PC-3 (cell line): ENCODE measurements at regions not wholly inside any gene's neighbourhood (a gene's known extent, or its start where the extent isn't known, plus 50 kb on each side); places are given as distances from the start of the nearest gene placed in this dataset.

Experiments used
- ATAC-seq: fragments of 200-7000 bp; cut with Tn5 transposase; 2 replicates; pipeline ENCODE4 v1.9.1; 2020; ENCODE audit warnings: mild to moderate bottlenecking, moderate library complexity
- BruUV-seq: library from RNA; stranded (reverse); fragments of 400-500 nt; replicated peaks from 2 replicates; lab custom pipeline; 2021; lab: Mats Ljungman, UMichigan
- CTCF ChIA-PET: fragments of 300-600 bp; sonication (Branson Sonifier 250); formaldehyde crosslinking; loops from one replicate; lab custom pipeline; 2022; ENCODE audit warnings: antibody characterized with exemption; lab: Charles Lee
- POLR2A ChIA-PET: fragments of 300-600 bp; sonication (Branson Sonifier 250); formaldehyde crosslinking; loops from one replicate; lab custom pipeline; 2022; ENCODE audit warnings: antibody characterized with exemption; ENCODE audit not compliant: unreplicated experiment; lab: Charles Lee
- DNase-seq: peaks from one replicate; pipeline ENCODE4 v3.0.0-alpha.2; 2015
- H2AFZ ChIP-seq: fragments of 300-600 bp; sonication (generic); 2 replicates; pipeline ENCODE4 v1.6.0; 2016; ENCODE audit warnings: antibody characterized with exemption, low read length
- H3F3A ChIP-seq: fragments of 300-600 bp; sonication (generic); one replicate; pipeline ENCODE4 v1.6.0; 2017; ENCODE audit warnings: antibody characterized with exemption, low read length, control low read depth, mild to moderate bottlenecking; ENCODE audit not compliant: unreplicated experiment
- H3K27ac ChIP-seq: fragments of 300-600 bp; sonication (generic); 2 replicates; pipeline ENCODE4 v1.5.1; 2016; ENCODE audit warnings: mild to moderate bottlenecking, low read length
- H3K27me3 ChIP-seq: fragments of 300-600 bp; sonication (generic); 2 replicates; pipeline ENCODE4 v1.6.1; 2016; ENCODE audit warnings: low read length, mixed read lengths
- H3K36me3 ChIP-seq: fragments of 300-600 bp; sonication (generic); 2 replicates; pipeline ENCODE4 v1.6.1; 2016; ENCODE audit warnings: low read depth, mixed run types, low read length, mixed read lengths
- H3K4me1 ChIP-seq: fragments of 300-600 bp; sonication (generic); 2 replicates; pipeline ENCODE4 v1.5.1; 2016; ENCODE audit warnings: low read length; ENCODE audit not compliant: insufficient read depth
- H3K4me2 ChIP-seq: fragments of 300-600 bp; sonication (generic); 2 replicates; pipeline ENCODE4 v1.6.0; 2016; ENCODE audit warnings: low read length
- H3K4me3 ChIP-seq: fragments of 300-600 bp; sonication (generic); 2 replicates; pipeline ENCODE4 v1.5.1; 2016; ENCODE audit warnings: mild to moderate bottlenecking, low read length, mixed read lengths
- H3K79me2 ChIP-seq: fragments of 300-600 bp; sonication (generic); 2 replicates; pipeline ENCODE4 v1.6.1; 2017; ENCODE audit warnings: low read length, mixed read lengths
- H3K9ac ChIP-seq: fragments of 300-600 bp; sonication (generic); 2 replicates; pipeline ENCODE4 v1.6.0; 2016; ENCODE audit warnings: mild to moderate bottlenecking, low read length
- H3K9me2 ChIP-seq: fragments of 300-600 bp; sonication (generic); replicated peaks from 2 replicates; pipeline ENCODE4 v1.6.1; 2016; ENCODE audit warnings: mixed run types, low read length, mixed read lengths
- H3K9me3 ChIP-seq: fragments of 300-600 bp; sonication (generic); 2 replicates; pipeline ENCODE4 v1.6.1; 2016; ENCODE audit warnings: low read length, mixed read lengths
- H4K20me1 ChIP-seq: fragments of 300-600 bp; sonication (generic); 2 replicates; pipeline ENCODE4 v1.6.1; 2016; ENCODE audit warnings: low read length, mixed read lengths
- CTCF ChIP-seq: fragments of 300-600 bp; sonication (generic); conservative IDR thresholded peaks from 2 replicates; pipeline ENCODE4 v1.5.1; 2017; ENCODE audit warnings: antibody characterized with exemption, low read depth, mild to moderate bottlenecking, low read length
- EZH2 ChIP-seq: fragments of 300-600 bp; sonication (generic); IDR thresholded peaks from one replicate; pipeline ENCODE4 v1.6.1; 2017; ENCODE audit warnings: antibody characterized with exemption, mild to moderate bottlenecking, low read length; ENCODE audit not compliant: unreplicated experiment
- EZH2phosphoT487 ChIP-seq: fragments of 300-600 bp; sonication (generic); IDR thresholded peaks from 2 replicates; pipeline ENCODE4 v1.6.1; 2018; ENCODE audit warnings: mild to moderate bottlenecking, antibody characterized with exemption, low read length, borderline replicate concordance
- intact Hi-C: fragments of 100-400 bp; cut with micrococcal nuclease; formaldehyde crosslinking; loops from 2 replicates; pipeline ENCODE4 v1.9.0; 2023

DNA sequence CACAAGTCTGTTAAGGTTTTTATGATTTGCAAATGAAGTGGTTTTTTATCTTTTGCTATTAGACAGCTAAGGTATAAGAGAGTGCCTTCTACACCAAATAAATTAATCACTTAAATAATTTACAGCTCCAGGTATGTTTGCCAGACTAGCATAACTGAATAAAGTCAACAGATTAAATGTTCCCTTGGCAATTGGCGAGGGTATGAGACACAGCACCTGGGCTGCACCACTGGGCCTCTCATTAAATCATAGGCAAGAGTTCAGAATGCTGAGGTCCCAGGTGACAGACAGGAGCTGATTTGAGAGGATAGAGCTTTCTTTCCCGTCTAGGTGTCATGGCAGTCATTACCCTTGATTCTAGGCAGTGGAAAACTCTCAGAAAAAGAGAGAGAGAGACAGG is 62.6 kb upstream of the WT1 start:
- no peak for DNase-seq
- H3K4me1 ChIP-seq = no peaks in the 10 kb centered on the region
- no peak overlapping the region for H3K4me2 ChIP-seq
- BruUV-seq = no TSS peak
- H3K9ac ChIP-seq = no peak overlapping the region
- H3K27ac ChIP-seq = no peak overlapping the region
- no peaks in the 10 kb centered on the region for H3F3A ChIP-seq
- TF ChIP-seq EZH2 (no peak), CTCF (no peak), EZH2phosphoT487 (no peak)
- no peak overlapping the region for H3K4me3 ChIP-seq
- POLR2A ChIA-PET = no interaction called here
- intact Hi-C loops = no loop called here
- CTCF ChIA-PET = no interaction called here
- no peaks in the 10 kb centered on the region for H3K79me2 ChIP-seq
- H3K9me3 ChIP-seq = no peaks in the 10 kb centered on the region
- H3K27me3 ChIP-seq = no peaks in the 10 kb centered on the region
- H3K9me2 ChIP-seq = no peaks in the 10 kb centered on the region
- no peaks in the 10 kb centered on the region for H3K36me3 ChIP-seq
- H4K20me1 ChIP-seq = no peaks in the 10 kb centered on the region
- H2AFZ ChIP-seq = no peak overlapping the region
- ATAC-seq = no peak

- Histone ChIP-seq H3K4me1 (no peaks in the 10 kb centered on the region), H3K9me3 (no peaks in the 10 kb centered on the region), H3K9me2 (no peaks in the 10 kb centered on the region), H3K27ac (no peak overlapping the region), H3K79me2 (no peaks in the 10 kb centered on the region), H4K20me1 (no peaks in the 10 kb centered on the region), H3K4me2 (no peak overlapping the region), H3K27me3 (no peaks in the 10 kb centered on the region), H3F3A (no peaks in the 10 kb centered on the region), H2AFZ (no peak overlapping the region), H3K36me3 (no peaks in the 10 kb centered on the region), H3K9ac (no peak overlapping the region), H3K4me3 (no peak overlapping the region)
- intact Hi-C loops = no loop called here
- BruUV-seq = no TSS peak
- TF ChIP-seq CTCF = no peak
- ChIA-PET POLR2A (no interaction called here), CTCF (no interaction called here)
- ATAC-seq (no peak), DNase-seq (no peak)
These were observed 59.3 kb upstream of the WT1 start for GRCh38 chr11:32494629-32495028.

DNA sequence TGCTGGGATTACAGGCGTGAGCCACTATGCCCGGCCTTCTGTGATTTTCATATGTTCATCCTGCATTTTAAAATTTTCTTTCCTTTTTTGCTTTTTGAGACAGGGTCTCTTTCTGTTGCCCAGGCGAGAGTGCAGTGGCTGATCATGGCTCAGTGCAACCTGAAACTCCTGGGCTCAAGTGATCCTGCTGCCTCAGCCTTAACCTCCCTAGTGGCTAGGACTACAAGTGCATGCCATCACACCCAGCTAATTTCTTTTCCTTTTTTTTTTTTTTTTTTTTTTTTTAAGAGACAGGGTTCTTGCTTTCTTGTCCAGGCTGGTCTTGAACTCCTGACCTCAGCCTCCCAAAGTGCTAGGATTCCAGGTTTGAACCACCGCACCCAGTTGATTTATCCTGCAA is 54.1 kb upstream of the WT1 start:
- DNase-seq = no peak
- Histone ChIP-seq H3K9ac (no peak overlapping the region), H3K79me2 (no peaks in the 10 kb centered on the region), H3F3A (no peaks in the 10 kb centered on the region), H3K9me2 (no peaks in the 10 kb centered on the region), H3K36me3 (no peaks in the 10 kb centered on the region), H3K4me1 (no peaks in the 10 kb centered on the region), H3K27me3 (no peaks in the 10 kb centered on the region), H3K27ac (no peak overlapping the region), H3K9me3 (no peaks in the 10 kb centered on the region), H3K4me3 (no peak overlapping the region), H2AFZ (no peak overlapping the region), H3K4me2 (no peak overlapping the region), H4K20me1 (no peaks in the 10 kb centered on the region)
- BruUV-seq = no TSS peak
- intact Hi-C loops = no loop called here
- CTCF ChIA-PET = no interaction called here
- POLR2A ChIA-PET = no interaction called here
- TF ChIP-seq CTCF (no peak), EZH2 (no peak), EZH2phosphoT487 (no peak)
- ATAC-seq = no peak
